A549 (cell line): ENCODE measurements at regions not wholly inside any gene's neighbourhood (a gene's known extent, or its start where the extent isn't known, plus 50 kb on each side); places are given as distances from the start of the nearest gene placed in this dataset.

ENCODE experiments used
- ATAC-seq, 2 experiments: fragments of 200-7000 bp in 1 of 2; fragments of >200 bp in 1 of 2; cut with Nextera tagmentation in 1 of 2; cut with Tn5 transposase in 1 of 2; 3 replicates each; pipeline versions ENCODE4 v1.8.0 to v1.9.1; 2018 to 2020; ENCODE audit warnings: mild to moderate bottlenecking in 1 of 2, moderate library complexity in 1 of 2
- CTCF ChIA-PET: fragments of 300-600 bp; sonication (Branson Sonifier 250); formaldehyde crosslinking; extraction: SDS; loops from one replicate; lab custom pipeline; 2021; ENCODE audit warnings: antibody characterized with exemption, inconsistent platforms; lab: Yijun Ruan, JAX
- POLR2A ChIA-PET: fragments of 350-600 bp; formaldehyde crosslinking; extraction: SDS; loops from one replicate; lab custom pipeline; 2021; ENCODE audit warnings: antibody characterized with exemption, inconsistent platforms; lab: Yijun Ruan, JAX
- DNase-seq, 2 experiments: peaks; one replicate each; pipeline versions ENCODE4 v3.0.0 to v3.0.0-alpha.2; 2011 to 2016; ENCODE audit warnings: low read depth in 1 of 2, low spot score in 1 of 2
- FAIRE-seq: peaks from 2 replicates; lab custom pipeline; 2011; peaks lifted over from hg19 to GRCh38; lab: Jason Lieb, UNC
- H3K27ac ChIP-seq, 2 experiments: fragments of >200 bp; sonication (Bioruptor Twin); formaldehyde crosslinking; 3 replicates each; pipeline ENCODE4 v1.5.1; 2016 to 2017
- H3K4me1 ChIP-seq: fragments of >200 bp; sonication (Bioruptor Twin); formaldehyde crosslinking; 3 replicates; pipeline ENCODE4 v1.6.1; 2016
- H3K4me2 ChIP-seq: fragments of >200 bp; sonication (Bioruptor Twin); formaldehyde crosslinking; 3 replicates; pipeline ENCODE4 v1.6.1; 2016
- H3K4me3 ChIP-seq: fragments of >200 bp; sonication (Bioruptor Twin); formaldehyde crosslinking; 3 replicates; pipeline ENCODE4 v1.5.1; 2016
- H3K9me3 ChIP-seq: fragments of >200 bp; sonication (Bioruptor Twin); formaldehyde crosslinking; 3 replicates; pipeline ENCODE4 v1.6.1; 2016
- CBX2 ChIP-seq: fragments of 200-600 bp; sonication (generic); IDR thresholded peaks from 2 replicates; pipeline ENCODE4 v1.6.1; 2016; ENCODE audit warnings: low read depth, mild to moderate bottlenecking, borderline replicate concordance
- CEBPB ChIP-seq, 2 experiments: fragments of >200 bp in 1 of 2; sonication (Bioruptor Twin) in 1 of 2; formaldehyde crosslinking in 1 of 2; IDR thresholded peaks; 2 replicates each; pipeline ENCODE4 v1.6.1; 2012 to 2016
- CHD4 ChIP-seq: fragments of 200-600 bp; sonication (generic); IDR thresholded peaks from 2 replicates; pipeline ENCODE4 v1.6.1; 2016; ENCODE audit warnings: antibody characterized with exemption, mild to moderate bottlenecking, borderline replicate concordance
- CTCF ChIP-seq: fragments of >200 bp; sonication (Bioruptor Twin); formaldehyde crosslinking; IDR thresholded peaks from 3 replicates; pipeline ENCODE4 v1.5.1; 2016
- EHMT2 ChIP-seq: fragments of 200-600 bp; sonication (generic); IDR thresholded peaks from 2 replicates; pipeline ENCODE4 v1.6.1; 2016; ENCODE audit warnings: antibody characterized with exemption, low read depth, mild to moderate bottlenecking, moderate library complexity
- FOSB ChIP-seq: fragments of 250-450 bp; sonication (Bioruptor Pico); IDR thresholded peaks from 2 replicates; pipeline ENCODE4 v1.5.0; 2020; ENCODE audit warnings: mild to moderate bottlenecking, moderate library complexity
- FOXS1 ChIP-seq: fragments of 250-450 bp; sonication (Bioruptor Pico); IDR thresholded peaks from 2 replicates; pipeline ENCODE4 v1.5.0; 2020; ENCODE audit warnings: mild to moderate bottlenecking, moderate library complexity
- GATA3 ChIP-seq: IDR thresholded peaks from 2 replicates; pipeline ENCODE4 v1.6.1; 2012; ENCODE audit warnings: borderline replicate concordance
- HES2 ChIP-seq: fragments of >200 bp; sonication (Bioruptor Twin); formaldehyde crosslinking; IDR thresholded peaks from 2 replicates; pipeline ENCODE4 v1.6.1; 2016
- JUNB ChIP-seq: fragments of >200 bp; sonication (Bioruptor Twin); formaldehyde crosslinking; IDR thresholded peaks from 2 replicates; pipeline ENCODE4 v1.6.1; 2016
- KDM1A ChIP-seq: fragments of 200-600 bp; sonication (generic); IDR thresholded peaks from 2 replicates; pipeline ENCODE4 v1.6.1; 2016; ENCODE audit warnings: low read depth, mild to moderate bottlenecking
- KDM5A ChIP-seq: fragments of 200-600 bp; sonication (generic); IDR thresholded peaks from 2 replicates; pipeline ENCODE4 v1.6.1; 2016; ENCODE audit warnings: antibody characterized with exemption, mild to moderate bottlenecking
- NR3C1 ChIP-seq: fragments of >200 bp; sonication (Bioruptor Twin); formaldehyde crosslinking; IDR thresholded peaks from 3 replicates; pipeline ENCODE4 v1.6.1; 2017
- POLR2A ChIP-seq: IDR thresholded peaks from 2 replicates; pipeline ENCODE4 v1.6.1; 2012; ENCODE audit warnings: mild to moderate bottlenecking, low read length
- POLR2AphosphoS2 ChIP-seq: conservative IDR thresholded peaks from 2 replicates; pipeline ENCODE4 v1.6.1; 2012; ENCODE audit warnings: low read length, improper control_type of control experiment, inconsistent platforms
- TFCP2L1 ChIP-seq: fragments of 250-450 bp; sonication (Bioruptor Pico); IDR thresholded peaks from 2 replicates; pipeline ENCODE4 v1.5.0; 2021; ENCODE audit warnings: mild to moderate bottlenecking
- WGBS: methylation state at CpG from one replicate; pipeline ENCODE4 v1.1.6; 2017; ENCODE audit errors: missing lambda C conversion rate; 5-methylcytosine and 5-hydroxymethylcytosine counted together
- TF ChIP-seq, protein P1 (sequence below): fragments of 250-450 bp; sonication (Bioruptor Pico); IDR thresholded peaks from 2 replicates; pipeline ENCODE4 v1.5.0; 2021; ENCODE audit warnings: mild to moderate bottlenecking, moderate library complexity, borderline replicate concordance
- TF ChIP-seq, protein P2 (sequence below): IDR thresholded peaks from 2 replicates; pipeline ENCODE4 v1.6.1; 2012; ENCODE audit warnings: low read depth, borderline replicate concordance
- TF ChIP-seq, protein P3 (sequence below): IDR thresholded peaks from 2 replicates; pipeline ENCODE4 v1.6.1; 2012

- TF ChIP-seq KDM5A: no peak
- TF ChIP-seq, protein P1, sequence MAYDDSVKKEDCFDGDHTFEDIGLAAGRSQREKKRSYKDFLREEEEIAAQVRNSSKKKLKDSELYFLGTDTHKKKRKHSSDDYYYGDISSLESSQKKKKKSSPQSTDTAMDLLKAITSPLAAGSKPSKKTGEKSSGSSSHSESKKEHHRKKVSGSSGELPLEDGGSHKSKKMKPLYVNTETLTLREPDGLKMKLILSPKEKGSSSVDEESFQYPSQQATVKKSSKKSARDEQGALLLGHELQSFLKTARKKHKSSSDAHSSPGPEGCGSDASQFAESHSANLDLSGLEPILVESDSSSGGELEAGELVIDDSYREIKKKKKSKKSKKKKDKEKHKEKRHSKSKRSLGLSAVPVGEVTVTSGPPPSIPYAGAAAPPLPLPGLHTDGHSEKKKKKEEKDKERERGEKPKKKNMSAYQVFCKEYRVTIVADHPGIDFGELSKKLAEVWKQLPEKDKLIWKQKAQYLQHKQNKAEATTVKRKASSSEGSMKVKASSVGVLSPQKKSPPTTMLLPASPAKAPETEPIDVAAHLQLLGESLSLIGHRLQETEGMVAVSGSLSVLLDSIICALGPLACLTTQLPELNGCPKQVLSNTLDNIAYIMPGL (CRISPR knock-in tag): no peak
- no peak for TF ChIP-seq EHMT2
- TF ChIP-seq CBX2: no peak
- TF ChIP-seq JUNB: no peak
Observed at GRCh38 chr15:85976102-85976501, 103.6 kb upstream of the AGBL1 start (continued).

DNA sequence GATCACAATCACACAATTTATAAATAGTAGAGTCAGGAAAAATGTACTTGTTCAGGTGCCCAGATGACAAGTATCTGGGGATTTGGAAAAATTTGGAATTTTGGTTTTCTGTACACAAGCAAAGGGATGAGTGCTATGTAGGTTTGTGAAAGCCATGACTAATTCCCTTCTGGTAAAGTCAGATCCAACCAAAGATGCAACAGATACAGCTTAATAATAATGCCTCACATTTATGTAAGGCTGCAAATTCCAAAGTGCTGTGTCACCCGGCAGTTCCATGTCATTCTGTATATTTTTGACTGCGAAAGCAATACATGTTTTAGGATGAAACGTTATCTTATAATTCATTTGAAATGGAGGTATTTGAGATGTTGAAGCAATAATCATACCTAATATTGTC lies 102.7 kb upstream of the AGBL1 start:
- TF ChIP-seq KDM1A: no peak
- no peak for TF ChIP-seq NR3C1
- TF ChIP-seq CHD4: no peak
- no peak for TF ChIP-seq TFCP2L1 (CRISPR knock-in tag)
- H3K4me2 ChIP-seq: no peak overlapping the region
- peaks cover 6% of the 10 kb centered on the region; the same call in 2 of the 3 replicates for H3K9me3 ChIP-seq
- no peak overlapping the region for H3K27ac ChIP-seq
- FAIRE-seq (no peak), DNase-seq (no peak), ATAC-seq (no peak)
- no peak overlapping the region for H3K4me3 ChIP-seq
- CTCF ChIA-PET: no interaction called here
- POLR2A ChIA-PET: no interaction called here
- H3K4me1 ChIP-seq: no peaks in the 10 kb centered on the region
- 36% methylated on average over 3 of the region's 3 CpGs for WGBS

DNA sequence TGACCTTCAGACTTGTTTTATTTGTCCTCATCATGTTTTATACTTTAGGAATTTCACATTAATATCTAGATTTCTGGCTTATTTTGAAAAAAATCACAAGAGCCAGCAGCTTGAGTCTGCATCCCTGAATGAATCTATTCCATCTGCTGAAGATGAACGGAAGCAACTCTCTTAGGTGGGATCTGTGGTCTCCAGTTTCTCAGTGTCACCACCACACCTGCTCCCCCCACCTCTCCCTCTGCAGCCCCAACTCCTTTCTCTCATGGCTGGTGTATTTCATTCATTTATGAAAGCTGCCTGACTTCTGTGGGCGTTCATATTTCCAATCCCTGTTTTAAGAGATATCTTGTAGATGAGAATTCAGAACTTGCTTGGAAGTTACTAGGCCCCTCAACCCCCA lies 102.1 kb upstream of the AGBL1 start:
- Histone ChIP-seq H3K4me3 (no peak overlapping the region), H3K27ac (no peak overlapping the region), H3K4me2 (no peak overlapping the region), H3K4me1 (no peaks in the 10 kb centered on the region), H3K9me3 (peaks cover 6% of the 10 kb centered on the region; the same call in 2 of the 3 replicates)
- no peak for TF ChIP-seq POLR2AphosphoS2
- FAIRE-seq (no peak), DNase-seq (no peak), ATAC-seq (no peak)
- 0% methylated on average over 2 of the region's 2 CpGs for WGBS
- ChIA-PET CTCF (no interaction called here), POLR2A (no interaction called here)

DNA sequence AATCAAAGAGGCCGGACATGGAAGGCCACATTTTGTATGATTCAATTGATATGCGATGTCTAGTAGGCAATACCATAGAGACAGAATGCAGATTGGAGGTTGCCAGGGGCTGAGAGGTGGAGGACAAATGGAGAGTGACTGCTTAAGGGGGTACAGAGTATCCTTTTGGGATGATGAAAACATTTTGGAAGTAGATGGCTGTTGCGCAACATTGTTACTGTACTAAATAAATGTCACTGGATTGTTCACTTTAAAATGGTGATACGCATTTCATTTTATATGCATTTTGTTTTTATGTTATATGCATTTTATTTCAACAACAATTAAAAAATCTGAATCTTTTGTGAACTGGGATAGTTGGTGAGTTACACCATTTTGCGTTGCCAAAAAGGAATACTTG lies 99.7 kb upstream of the AGBL1 start:
- ATAC-seq (no peak), DNase-seq (no peak), FAIRE-seq (no peak)
- Histone ChIP-seq H3K4me2 (no peak overlapping the region), H3K27ac (no peak overlapping the region), H3K4me3 (no peak overlapping the region), H3K9me3 (peaks cover 6% of the 10 kb centered on the region; the same call in 2 of the 3 replicates), H3K4me1 (no peaks in the 10 kb centered on the region)
- POLR2A ChIA-PET: no interaction called here
- TF ChIP-seq POLR2A (no peak), CEBPB (IDR thresholded peaks at IDR 0.05) (peak; percentile 49 to 87; a peak in 3 of 4 replicates), TFCP2L1 (CRISPR knock-in tag) (no peak)
- CTCF ChIA-PET: interaction anchor here (1.7 kb wide), 1 partner anchor 65 kb away, joined by 3 read pairs; no protein-coding TSS in a partner anchor
- WGBS: 63% methylated on average over 5 of the region's 5 CpGs

- H3K9me3 ChIP-seq: peaks cover 5% of the 10 kb centered on the region; the same call in 2 of the 3 replicates
- CTCF ChIA-PET: interaction anchor here (0.7 to 1.7 kb wide), 2 partner anchors 64 to 501 kb away, joined by 3 to 4 read pairs; no protein-coding TSS in a partner anchor
- no peak overlapping the region for H3K4me2 ChIP-seq
- H3K27ac ChIP-seq: no peak overlapping the region
- ATAC-seq (no peak), FAIRE-seq (no peak), DNase-seq (no peak)
- TF ChIP-seq FOXS1 (CRISPR knock-in tag) (no peak), HES2 (no peak), CTCF (no peak), FOSB (CRISPR knock-in tag) (no peak), GATA3 (no peak), POLR2AphosphoS2 (no peak)
- TF ChIP-seq, protein P2, sequence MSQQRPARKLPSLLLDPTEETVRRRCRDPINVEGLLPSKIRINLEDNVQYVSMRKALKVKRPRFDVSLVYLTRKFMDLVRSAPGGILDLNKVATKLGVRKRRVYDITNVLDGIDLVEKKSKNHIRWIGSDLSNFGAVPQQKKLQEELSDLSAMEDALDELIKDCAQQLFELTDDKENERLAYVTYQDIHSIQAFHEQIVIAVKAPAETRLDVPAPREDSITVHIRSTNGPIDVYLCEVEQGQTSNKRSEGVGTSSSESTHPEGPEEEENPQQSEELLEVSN: no peak
- TF ChIP-seq, protein P3, sequence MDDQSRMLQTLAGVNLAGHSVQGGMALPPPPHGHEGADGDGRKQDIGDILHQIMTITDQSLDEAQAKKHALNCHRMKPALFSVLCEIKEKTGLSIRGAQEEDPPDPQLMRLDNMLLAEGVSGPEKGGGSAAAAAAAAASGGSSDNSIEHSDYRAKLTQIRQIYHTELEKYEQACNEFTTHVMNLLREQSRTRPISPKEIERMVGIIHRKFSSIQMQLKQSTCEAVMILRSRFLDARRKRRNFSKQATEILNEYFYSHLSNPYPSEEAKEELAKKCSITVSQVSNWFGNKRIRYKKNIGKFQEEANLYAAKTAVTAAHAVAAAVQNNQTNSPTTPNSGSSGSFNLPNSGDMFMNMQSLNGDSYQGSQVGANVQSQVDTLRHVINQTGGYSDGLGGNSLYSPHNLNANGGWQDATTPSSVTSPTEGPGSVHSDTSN: no peak
- H3K4me3 ChIP-seq: no peak overlapping the region
- POLR2A ChIA-PET: no interaction called here
- WGBS: 41% methylated on average over 5 of the region's 5 CpGs
- no peaks in the 10 kb centered on the region for H3K4me1 ChIP-seq
Observed at GRCh38 chr15:85980946-85981345, 98.7 kb upstream of the AGBL1 start.
